Activated naive CD4-positive, alpha-beta T cell treated with anti-CD3 and anti-CD28 coated beads, Interleukin-2, amount 10 ng/mL, durations not matched to agents 7 days and 5 days (primary cell): ENCODE measurements at regions not wholly inside any gene's neighbourhood (a gene's known extent, or its start where the extent isn't known, plus 50 kb on each side); places are given as distances from the start of the nearest gene placed in this dataset.

Experiments
- CTCF ChIA-PET: fragments of 350-600 bp; sonication (Branson Sonifier 250); formaldehyde crosslinking; loops from one replicate; lab custom pipeline; 2021; ENCODE audit warnings: antibody characterized with exemption; lab: Charles Lee
- DNase-seq: peaks from one replicate; pipeline ENCODE4 v3.0.0-alpha.2; 2020
- H3K27ac Mint-ChIP-seq: one replicate; pipeline ENCODE4 v1.8.0; 2021; ENCODE audit warnings: mild to moderate bottlenecking, moderate library complexity, mixed read lengths
- H3K27me3 Mint-ChIP-seq: one replicate; pipeline ENCODE4 v1.8.0; 2021; ENCODE audit warnings: mild to moderate bottlenecking, mixed read lengths
- H3K36me3 Mint-ChIP-seq: one replicate; pipeline ENCODE4 v1.8.0; 2021; ENCODE audit warnings: mixed read lengths
- H3K4me1 Mint-ChIP-seq: one replicate; pipeline ENCODE4 v1.8.0; 2021; ENCODE audit warnings: mixed read lengths
- H3K4me3 Mint-ChIP-seq: one replicate; pipeline ENCODE4 v1.8.0; 2021; ENCODE audit warnings: mild to moderate bottlenecking, moderate library complexity, mixed read lengths
- H3K9me3 Mint-ChIP-seq: one replicate; pipeline ENCODE4 v1.8.0; 2021; ENCODE audit warnings: mixed read lengths

GRCh38 chr10:42998481-42999384, 78.1 kb upstream of the RET start:
- Mint-ChIP-seq H3K36me3 (no peaks in the 10 kb centered on the region), H3K4me3 (no peak overlapping the region), H3K27ac (no peak overlapping the region), H3K4me1 (no peaks in the 10 kb centered on the region), H3K9me3 (no peaks in the 10 kb centered on the region), H3K27me3 (peaks cover 10% of the 10 kb centered on the region)
- CTCF ChIA-PET: interaction anchor here (1.0 kb wide), 1 partner anchor 10 kb away, joined by 3 read pairs; no protein-coding TSS in a partner anchor
- no peak for DNase-seq

- Mint-ChIP-seq H3K36me3 (no peaks in the 10 kb centered on the region), H3K9me3 (no peaks in the 10 kb centered on the region)
Measured at GRCh38 chr10:42999385-43000020, 77.4 kb upstream of the RET start.

GRCh38 chr10:43000021-43000411, 76.9 kb upstream of the RET start:
- no peak for DNase-seq
- H3K4me3 Mint-ChIP-seq: no peak overlapping the region
- no peaks in the 10 kb centered on the region for H3K9me3 Mint-ChIP-seq
- peaks cover 10% of the 10 kb centered on the region for H3K27me3 Mint-ChIP-seq
- H3K27ac Mint-ChIP-seq: no peak overlapping the region
- CTCF ChIA-PET: interaction anchor here (0.7 kb wide), 1 partner anchor 8 kb away, joined by 3 read pairs; no protein-coding TSS in a partner anchor
- H3K4me1 Mint-ChIP-seq: no peaks in the 10 kb centered on the region
- H3K36me3 Mint-ChIP-seq: no peaks in the 10 kb centered on the region

More at GRCh38 chr10:42999385-43000020, 77.4 kb upstream of the RET start:
- Mint-ChIP-seq H3K4me3 (no peak overlapping the region), H3K27ac (no peak overlapping the region), H3K27me3 (peaks cover 10% of the 10 kb centered on the region), H3K4me1 (no peaks in the 10 kb centered on the region)
- no peak for DNase-seq
- CTCF ChIA-PET: interaction anchor here (0.7 kb wide), 1 partner anchor 8 kb away, joined by 3 read pairs; no protein-coding TSS in a partner anchor

GRCh38 chr10:43000651-43001426, 76.0 kb upstream of the RET start:
- no peaks in the 10 kb centered on the region for H3K36me3 Mint-ChIP-seq
- H3K4me3 Mint-ChIP-seq: no peak overlapping the region
- CTCF ChIA-PET: no interaction called here
- no peaks in the 10 kb centered on the region for H3K9me3 Mint-ChIP-seq
- no peak overlapping the region for H3K27ac Mint-ChIP-seq
- DNase-seq: no peak
- no peaks in the 10 kb centered on the region for H3K4me1 Mint-ChIP-seq
- peaks cover 10% of the 10 kb centered on the region for H3K27me3 Mint-ChIP-seq

GRCh38 chr10:43001427-43001795, 75.5 kb upstream of the RET start:
- Mint-ChIP-seq H3K36me3 (no peaks in the 10 kb centered on the region), H3K4me3 (no peak overlapping the region), H3K27ac (no peak overlapping the region), H3K9me3 (no peaks in the 10 kb centered on the region), H3K4me1 (no peaks in the 10 kb centered on the region), H3K27me3 (peaks cover 10% of the 10 kb centered on the region)
- no peak for DNase-seq
- CTCF ChIA-PET: no interaction called here

- no peak overlapping the region for H3K27ac Mint-ChIP-seq
- no peak overlapping the region for H3K4me3 Mint-ChIP-seq
- no peaks in the 10 kb centered on the region for H3K4me1 Mint-ChIP-seq
- H3K9me3 Mint-ChIP-seq: no peaks in the 10 kb centered on the region
- CTCF ChIA-PET: no interaction called here
- H3K27me3 Mint-ChIP-seq: peaks cover 10% of the 10 kb centered on the region
- DNase-seq: no peak
- H3K36me3 Mint-ChIP-seq: no peaks in the 10 kb centered on the region
Measured at GRCh38 chr10:43002596-43002995, 74.3 kb upstream of the RET start.

- Mint-ChIP-seq H3K9me3 (no peaks in the 10 kb centered on the region), H3K4me3 (no peak overlapping the region), H3K27me3 (peaks cover 8% of the 10 kb centered on the region), H3K27ac (no peak overlapping the region), H3K36me3 (no peaks in the 10 kb centered on the region), H3K4me1 (no peaks in the 10 kb centered on the region)
- no peak for DNase-seq
- CTCF ChIA-PET: no interaction called here
Measured at GRCh38 chr10:43006490-43006889, 70.4 kb upstream of the RET start.

GRCh38 chr10:43012578-43012977, 64.3 kb upstream of the RET start:
- CTCF ChIA-PET: no interaction called here
- Mint-ChIP-seq H3K4me1 (peaks cover 2% of the 10 kb centered on the region), H3K36me3 (no peaks in the 10 kb centered on the region), H3K4me3 (no peak overlapping the region), H3K27me3 (peaks cover 11% of the 10 kb centered on the region), H3K9me3 (no peaks in the 10 kb centered on the region), H3K27ac (no peak overlapping the region)
- DNase-seq: no peak

- Mint-ChIP-seq H3K27ac (no peak overlapping the region), H3K36me3 (no peaks in the 10 kb centered on the region), H3K9me3 (no peaks in the 10 kb centered on the region), H3K4me1 (peaks cover 2% of the 10 kb centered on the region), H3K27me3 (peaks cover 7% of the 10 kb centered on the region), H3K4me3 (no peak overlapping the region)
- CTCF ChIA-PET: no interaction called here
- no peak for DNase-seq
Measured at GRCh38 chr10:43013065-43013464, 63.8 kb upstream of the RET start.

GRCh38 chr10:43024524-43024923, 52.3 kb upstream of the RET start:
- H3K9me3 Mint-ChIP-seq: no peaks in the 10 kb centered on the region
- no peak overlapping the region for H3K4me3 Mint-ChIP-seq
- no peaks in the 10 kb centered on the region for H3K4me1 Mint-ChIP-seq
- H3K27ac Mint-ChIP-seq: no peak overlapping the region
- no peaks in the 10 kb centered on the region for H3K36me3 Mint-ChIP-seq
- no peak for DNase-seq
- CTCF ChIA-PET: no interaction called here
- peaks cover 21% of the 10 kb centered on the region for H3K27me3 Mint-ChIP-seq

- Mint-ChIP-seq H3K36me3 (no peaks in the 10 kb centered on the region), H3K4me1 (no peaks in the 10 kb centered on the region), H3K27ac (no peak overlapping the region), H3K27me3 (peaks cover 20% of the 10 kb centered on the region), H3K9me3 (no peaks in the 10 kb centered on the region), H3K4me3 (no peak overlapping the region)
- no peak for DNase-seq
- CTCF ChIA-PET: interaction anchor here (0.5 kb wide), 1 partner anchor 1168 kb away, joined by 3 read pairs; no protein-coding TSS in a partner anchor
Measured at GRCh38 chr10:43024942-43025700, 51.7 kb upstream of the RET start.

GRCh38 chr10:43026039-43026973, 50.6 kb upstream of the RET start:
- CTCF ChIA-PET: no interaction called here
- H3K4me3 Mint-ChIP-seq: no peak overlapping the region

More at GRCh38 chr10:43026039-43026973, 50.6 kb upstream of the RET start:
- Mint-ChIP-seq H3K36me3 (no peaks in the 10 kb centered on the region), H3K4me1 (no peaks in the 10 kb centered on the region), H3K27ac (no peak overlapping the region), H3K9me3 (no peaks in the 10 kb centered on the region), H3K27me3 (peaks cover 16% of the 10 kb centered on the region)
- no peak for DNase-seq
